ENCODE measurements at regions not wholly inside any gene's neighbourhood (a gene's known extent, or its start where the extent isn't known, plus 50 kb on each side); places are given as distances from the start of the nearest gene placed in this dataset.

GRCh38 chr2:58739033-58739432 lies 497.9 kb upstream of the FANCL start:
- no peak for DNase-seq (ENCODE audit: low spot score)
- Mint-ChIP-seq H3K36me3 (ENCODE audit: low read depth, unreplicated experiment) (no peaks in the 10 kb centered on the region), H3K27ac (ENCODE audit: unreplicated experiment) (no peak overlapping the region), H3K9me3 (ENCODE audit: unreplicated experiment) (no peaks in the 10 kb centered on the region), H3K4me3 (ENCODE audit: unreplicated experiment) (no peak overlapping the region), H3K27me3 (ENCODE audit: unreplicated experiment) (no peaks in the 10 kb centered on the region), H3K4me1 (ENCODE audit: unreplicated experiment) (no peaks in the 10 kb centered on the region)
- no peak for TF ChIP-seq CTCF (IDR thresholded peaks at IDR 0.05; ENCODE audit: unreplicated experiment)

- TF ChIP-seq CTCF (IDR thresholded peaks at IDR 0.05; ENCODE audit: unreplicated experiment): no peak
- Mint-ChIP-seq H3K27me3 (ENCODE audit: unreplicated experiment) (no peaks in the 10 kb centered on the region), H3K4me3 (ENCODE audit: unreplicated experiment) (no peak overlapping the region), H3K36me3 (ENCODE audit: low read depth, unreplicated experiment) (no peaks in the 10 kb centered on the region), H3K27ac (ENCODE audit: unreplicated experiment) (no peak overlapping the region), H3K9me3 (ENCODE audit: unreplicated experiment) (no peaks in the 10 kb centered on the region), H3K4me1 (ENCODE audit: unreplicated experiment) (no peaks in the 10 kb centered on the region)
- no peak for DNase-seq (ENCODE audit: low spot score)
Measured at GRCh38 chr2:58734365-58734764, 493.2 kb upstream of the FANCL start.

- H3K27me3 Mint-ChIP-seq (ENCODE audit: unreplicated experiment): no peaks in the 10 kb centered on the region
- H3K9me3 Mint-ChIP-seq (ENCODE audit: unreplicated experiment): no peaks in the 10 kb centered on the region
- H3K4me1 Mint-ChIP-seq (ENCODE audit: unreplicated experiment): no peaks in the 10 kb centered on the region
- no peak overlapping the region for H3K4me3 Mint-ChIP-seq (ENCODE audit: unreplicated experiment)
- DNase-seq (ENCODE audit: low spot score): no peak
- no peak for TF ChIP-seq CTCF (IDR thresholded peaks at IDR 0.05; ENCODE audit: unreplicated experiment)
- no peak overlapping the region for H3K27ac Mint-ChIP-seq (ENCODE audit: unreplicated experiment)
- H3K36me3 Mint-ChIP-seq (ENCODE audit: low read depth, unreplicated experiment): no peaks in the 10 kb centered on the region
Measured at GRCh38 chr2:58732999-58733398, 491.9 kb upstream of the FANCL start.

GRCh38 chr2:58731488-58731869 lies 490.4 kb upstream of the FANCL start:
- Mint-ChIP-seq H3K27ac (ENCODE audit: unreplicated experiment) (no peak overlapping the region), H3K27me3 (ENCODE audit: unreplicated experiment) (no peaks in the 10 kb centered on the region), H3K4me3 (ENCODE audit: unreplicated experiment) (no peak overlapping the region), H3K36me3 (ENCODE audit: low read depth, unreplicated experiment) (no peaks in the 10 kb centered on the region), H3K4me1 (ENCODE audit: unreplicated experiment) (no peaks in the 10 kb centered on the region), H3K9me3 (ENCODE audit: unreplicated experiment) (no peaks in the 10 kb centered on the region)
- no peak for DNase-seq (ENCODE audit: low spot score)
- no peak for TF ChIP-seq CTCF (IDR thresholded peaks at IDR 0.05; ENCODE audit: unreplicated experiment)

GRCh38 chr2:58730764-58731487 lies 489.8 kb upstream of the FANCL start:
- Mint-ChIP-seq H3K4me1 (ENCODE audit: unreplicated experiment) (no peaks in the 10 kb centered on the region), H3K9me3 (ENCODE audit: unreplicated experiment) (no peaks in the 10 kb centered on the region), H3K27ac (ENCODE audit: unreplicated experiment) (no peak overlapping the region), H3K27me3 (ENCODE audit: unreplicated experiment) (no peaks in the 10 kb centered on the region), H3K36me3 (ENCODE audit: low read depth, unreplicated experiment) (no peaks in the 10 kb centered on the region), H3K4me3 (ENCODE audit: unreplicated experiment) (no peak overlapping the region)
- DNase-seq (ENCODE audit: low spot score): no peak
- TF ChIP-seq CTCF (IDR thresholded peaks at IDR 0.05; ENCODE audit: unreplicated experiment): no peak
